ENCODE measurements at regions not wholly inside any gene's neighbourhood (a gene's known extent, or its start where the extent isn't known, plus 50 kb on each side); places are given as distances from the start of the nearest gene placed in this dataset.
"Not testable (repeated sequence)": the region's sequence is repeated elsewhere in the genome, so short reads cannot be mapped to it uniquely, and the experiment has no call there.

- H3K36me3 ChIP-seq (ENCODE audit: insufficient read depth, low read length); H3K9me2 ChIP-seq (ENCODE audit: low read depth, low read length); H4K20me1 ChIP-seq (ENCODE audit: insufficient read depth, low read length); H3K4me1 ChIP-seq (ENCODE audit: insufficient read depth, low read length, severe bottlenecking); H3K79me2 ChIP-seq (ENCODE audit: insufficient read depth, low read length); H3K27me3 ChIP-seq (ENCODE audit: insufficient read depth, low read length); H3F3A ChIP-seq (ENCODE audit: insufficient read depth, low read length); H3K9ac ChIP-seq (ENCODE audit: low read length); H3K9me3 ChIP-seq (ENCODE audit: low read length); H2AFZ ChIP-seq (ENCODE audit: low read length); H3K27ac ChIP-seq (ENCODE audit: low read depth, low read length, poor library complexity, severe bottlenecking): not testable (repeated sequence)
- peak; percentile 81 for TF ChIP-seq CTCF (IDR thresholded peaks at IDR 0.05; ENCODE audit: low read length)
- peak overlapping the region; percentile 21 for H3K4me3 ChIP-seq (ENCODE audit: low read depth, low read length, poor library complexity, severe bottlenecking)
- peak overlapping the region; percentile 67 for H3K4me2 ChIP-seq (ENCODE audit: low read length)
Observed at GRCh38 chr5:50922134-50922941, 255.9 kb downstream of the PARP8 start.

GRCh38 chr5:50922942-50923767, 256.7 kb downstream of the PARP8 start:
- TF ChIP-seq CTCF (IDR thresholded peaks at IDR 0.05; ENCODE audit: low read length) (no peak; the same call in 1 of the 2 replicates), EZH2 (IDR thresholded peaks at IDR 0.05; ENCODE audit: borderline replicate concordance, low read length) (no peak)

GRCh38 chr5:50923768-50924494, 257.5 kb downstream of the PARP8 start:
- Histone ChIP-seq H3K36me3 (ENCODE audit: insufficient read depth, low read length) (no peaks in the 10 kb centered on the region), H3F3A (ENCODE audit: insufficient read depth, low read length) (no peaks in the 10 kb centered on the region), H4K20me1 (ENCODE audit: insufficient read depth, low read length) (no peaks in the 10 kb centered on the region), H2AFZ (ENCODE audit: low read length) (no peak overlapping the region), H3K79me2 (ENCODE audit: insufficient read depth, low read length) (no peaks in the 10 kb centered on the region), H3K4me1 (ENCODE audit: insufficient read depth, low read length, severe bottlenecking) (peaks cover 8% of the 10 kb centered on the region), H3K27ac (ENCODE audit: low read depth, low read length, poor library complexity, severe bottlenecking) (no peak overlapping the region), H3K4me3 (ENCODE audit: low read depth, low read length, poor library complexity, severe bottlenecking) (no peak overlapping the region), H3K27me3 (ENCODE audit: insufficient read depth, low read length) (no peaks in the 10 kb centered on the region), H3K9ac (ENCODE audit: low read length) (no peak overlapping the region), H3K4me2 (ENCODE audit: low read length) (no peak overlapping the region), H3K9me3 (ENCODE audit: low read length) (no peaks in the 10 kb centered on the region), H3K9me2 (ENCODE audit: low read depth, low read length) (no peaks in the 10 kb centered on the region)
- TF ChIP-seq EZH2 (IDR thresholded peaks at IDR 0.05; ENCODE audit: borderline replicate concordance, low read length) (no peak), CTCF (IDR thresholded peaks at IDR 0.05; ENCODE audit: low read length) (no peak)

More at GRCh38 chr5:50922942-50923767, 256.7 kb downstream of the PARP8 start:
- Histone ChIP-seq H3K27ac (ENCODE audit: low read depth, low read length, poor library complexity, severe bottlenecking) (no peak overlapping the region), H2AFZ (ENCODE audit: low read length) (no peak overlapping the region), H3K36me3 (ENCODE audit: insufficient read depth, low read length) (no peaks in the 10 kb centered on the region), H3K9ac (ENCODE audit: low read length) (no peak overlapping the region), H4K20me1 (ENCODE audit: insufficient read depth, low read length) (no peaks in the 10 kb centered on the region), H3K4me3 (ENCODE audit: low read depth, low read length, poor library complexity, severe bottlenecking) (peak overlapping the region; percentile 21), H3K27me3 (ENCODE audit: insufficient read depth, low read length) (no peaks in the 10 kb centered on the region), H3K4me1 (ENCODE audit: insufficient read depth, low read length, severe bottlenecking) (peaks cover 8% of the 10 kb centered on the region), H3F3A (ENCODE audit: insufficient read depth, low read length) (no peaks in the 10 kb centered on the region), H3K9me2 (ENCODE audit: low read depth, low read length) (no peaks in the 10 kb centered on the region), H3K4me2 (ENCODE audit: low read length) (peak overlapping the region; percentile 67), H3K9me3 (ENCODE audit: low read length) (no peaks in the 10 kb centered on the region), H3K79me2 (ENCODE audit: insufficient read depth, low read length) (no peaks in the 10 kb centered on the region)
